GM12873 (cell line): ENCODE measurements at regions not wholly inside any gene's neighbourhood (a gene's known extent, or its start where the extent isn't known, plus 50 kb on each side); places are given as distances from the start of the nearest gene placed in this dataset.

ENCODE experiments used
- TF ChIP-seq, protein P1 (sequence below): IDR thresholded peaks from 2 replicates; pipeline ENCODE4 v1.5.1; 2012; ENCODE audit warnings: low read depth, mild to moderate bottlenecking, moderate library complexity, low read length, control low read depth; ENCODE audit not compliant: insufficient read depth; ENCODE audit errors: missing control alignments

DNA sequence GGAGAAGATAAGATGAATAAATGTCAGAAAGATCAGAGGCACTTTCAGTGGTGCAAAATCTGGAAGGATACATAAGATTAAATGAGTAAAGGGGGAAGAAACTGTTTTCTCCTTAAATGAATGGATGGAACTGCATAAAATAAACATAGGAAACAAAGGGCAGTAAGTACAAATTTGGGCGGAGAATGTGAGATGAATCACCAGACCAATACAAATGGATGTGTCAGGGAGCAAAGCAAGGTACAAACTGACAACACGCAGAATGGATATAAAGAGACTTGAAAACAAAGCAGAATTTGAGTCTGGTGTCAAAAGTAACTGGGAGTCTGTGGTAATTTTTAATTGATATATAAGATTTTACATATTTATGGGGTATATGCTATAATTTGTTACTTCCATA lies 175.3 kb upstream of the PCDH18 start:
- TF ChIP-seq, protein P1, sequence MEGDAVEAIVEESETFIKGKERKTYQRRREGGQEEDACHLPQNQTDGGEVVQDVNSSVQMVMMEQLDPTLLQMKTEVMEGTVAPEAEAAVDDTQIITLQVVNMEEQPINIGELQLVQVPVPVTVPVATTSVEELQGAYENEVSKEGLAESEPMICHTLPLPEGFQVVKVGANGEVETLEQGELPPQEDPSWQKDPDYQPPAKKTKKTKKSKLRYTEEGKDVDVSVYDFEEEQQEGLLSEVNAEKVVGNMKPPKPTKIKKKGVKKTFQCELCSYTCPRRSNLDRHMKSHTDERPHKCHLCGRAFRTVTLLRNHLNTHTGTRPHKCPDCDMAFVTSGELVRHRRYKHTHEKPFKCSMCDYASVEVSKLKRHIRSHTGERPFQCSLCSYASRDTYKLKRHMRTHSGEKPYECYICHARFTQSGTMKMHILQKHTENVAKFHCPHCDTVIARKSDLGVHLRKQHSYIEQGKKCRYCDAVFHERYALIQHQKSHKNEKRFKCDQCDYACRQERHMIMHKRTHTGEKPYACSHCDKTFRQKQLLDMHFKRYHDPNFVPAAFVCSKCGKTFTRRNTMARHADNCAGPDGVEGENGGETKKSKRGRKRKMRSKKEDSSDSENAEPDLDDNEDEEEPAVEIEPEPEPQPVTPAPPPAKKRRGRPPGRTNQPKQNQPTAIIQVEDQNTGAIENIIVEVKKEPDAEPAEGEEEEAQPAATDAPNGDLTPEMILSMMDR: no peak

DNA sequence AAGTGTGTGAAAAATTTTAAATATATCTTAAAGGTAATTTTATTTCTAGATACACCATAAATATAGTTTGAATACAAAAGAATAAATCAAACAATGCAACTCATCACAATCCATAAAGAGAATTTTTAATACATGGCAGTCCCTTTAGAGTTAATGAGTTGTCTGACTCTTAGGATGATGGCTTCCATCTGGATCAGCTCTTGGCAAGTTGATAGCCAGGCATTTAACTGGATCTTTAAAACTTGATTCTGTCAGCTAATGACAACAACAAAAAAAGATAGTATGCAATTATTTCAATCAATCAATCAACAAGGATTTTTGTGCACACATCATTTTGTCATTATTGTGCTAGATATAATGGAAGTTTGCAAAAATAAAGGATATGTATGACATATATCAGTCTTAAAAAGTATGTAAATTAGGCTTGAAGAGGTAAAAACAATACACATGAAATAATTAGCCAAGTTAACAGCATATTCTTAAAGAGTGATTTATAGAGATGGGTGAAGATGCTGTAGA lies 174.9 kb upstream of the PCDH18 start:
- TF ChIP-seq, protein P1: no peak

DNA sequence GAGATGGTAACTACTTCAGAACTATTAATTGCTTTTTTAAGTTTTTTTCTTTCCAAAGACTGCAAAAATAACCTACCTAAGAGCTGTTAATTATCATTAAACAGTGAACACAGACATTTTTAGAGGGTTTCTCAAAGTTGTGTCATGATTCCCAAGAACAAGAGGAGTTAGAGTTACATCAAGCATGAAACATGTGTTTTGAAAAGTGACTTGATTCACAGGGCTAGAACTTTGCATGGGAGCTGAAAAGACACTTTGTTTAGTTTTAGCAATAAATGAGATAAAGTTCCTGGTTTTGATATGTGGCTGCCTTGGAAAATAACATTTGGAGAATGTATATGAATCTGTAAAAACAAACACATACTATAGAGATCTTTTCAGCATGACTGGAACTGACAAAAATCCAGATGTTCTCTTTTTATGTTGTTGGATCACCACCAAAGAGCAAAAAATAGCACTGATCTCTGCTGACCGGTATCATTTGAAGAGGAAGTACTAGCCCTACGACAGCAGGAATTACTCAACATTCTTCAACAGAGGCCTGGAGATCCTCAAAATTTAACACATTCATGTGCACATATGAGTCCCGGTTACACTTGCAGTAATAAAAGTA lies 173.0 kb upstream of the PCDH18 start:
- TF ChIP-seq, protein P1: no peak

DNA sequence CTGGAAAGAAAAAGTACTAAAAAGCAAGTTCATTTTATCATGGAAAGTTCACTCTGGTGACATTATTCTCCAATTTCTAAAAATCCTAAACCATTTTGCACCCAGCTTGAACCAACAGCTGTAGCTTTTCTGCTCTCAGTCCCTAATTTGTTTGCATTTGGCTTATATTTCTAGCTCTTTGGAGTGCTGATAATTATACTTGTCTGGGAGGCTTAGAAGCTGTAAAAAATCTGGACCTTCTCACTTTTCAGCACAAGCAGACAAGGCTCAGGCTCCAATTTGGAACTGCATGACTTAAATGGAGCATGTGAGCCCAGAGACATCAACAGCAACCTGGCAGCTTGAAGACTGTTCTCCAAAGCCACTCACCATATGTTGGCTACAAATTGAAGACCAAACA lies 170.9 kb upstream of the PCDH18 start:
- TF ChIP-seq, protein P1: no peak

DNA sequence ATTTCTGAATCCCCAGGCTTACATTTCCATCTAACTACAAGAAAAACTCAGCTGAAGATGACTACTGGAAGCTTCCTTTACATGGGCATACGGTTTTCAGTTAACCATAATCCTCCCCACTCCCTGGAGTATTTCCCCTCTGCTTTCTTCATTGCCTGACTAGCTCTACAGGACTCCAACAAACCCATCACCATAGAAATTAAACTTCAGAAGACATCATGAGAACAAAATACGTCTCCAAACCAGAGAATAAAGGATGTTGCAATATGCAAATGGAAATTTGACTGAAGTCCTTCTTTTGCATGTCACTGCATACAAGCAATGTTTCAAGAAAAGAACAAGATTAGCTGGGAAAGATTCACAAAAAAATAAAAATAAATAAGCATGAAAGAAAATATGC lies 170.2 kb upstream of the PCDH18 start:
- TF ChIP-seq, protein P1: no peak

DNA sequence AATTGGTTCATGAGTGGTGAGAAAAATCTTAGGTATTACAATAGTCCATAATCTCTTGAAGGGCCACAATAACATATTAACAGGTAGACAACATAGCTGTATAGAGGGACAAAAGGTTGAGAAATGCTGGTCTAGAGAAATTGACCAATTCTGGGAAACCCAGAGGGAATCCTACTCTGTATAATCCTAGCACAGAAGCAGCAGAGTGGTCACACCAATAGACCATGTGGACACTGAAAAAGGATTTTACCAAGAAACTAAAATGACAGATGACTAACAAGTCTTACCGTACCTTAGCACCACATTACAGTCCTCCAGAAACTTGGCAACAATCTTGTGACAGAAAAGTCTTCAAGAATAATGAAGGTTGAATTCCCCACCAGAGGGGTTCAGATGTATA lies 169.1 kb upstream of the PCDH18 start:
- TF ChIP-seq, protein P1: no peak

DNA sequence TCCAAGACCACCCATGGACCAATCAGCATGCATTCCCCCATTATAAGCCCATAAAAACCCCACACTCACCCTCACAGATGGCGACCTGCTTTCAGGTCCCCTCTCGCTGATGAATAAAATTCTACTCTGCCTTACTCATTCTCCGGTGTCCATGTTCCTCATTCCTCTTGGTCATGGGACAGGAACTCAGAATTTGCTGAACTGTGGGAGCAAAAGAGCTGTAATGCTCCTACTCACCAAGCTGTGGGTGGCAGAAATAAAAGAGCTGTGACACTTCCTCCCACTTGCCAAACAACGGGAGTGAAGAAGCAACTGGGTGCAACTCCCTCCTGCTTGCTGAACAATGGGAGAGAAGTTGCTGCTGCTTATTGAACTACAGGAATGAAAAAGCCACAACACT lies 168.5 kb upstream of the PCDH18 start:
- TF ChIP-seq, protein P1: no peak

DNA sequence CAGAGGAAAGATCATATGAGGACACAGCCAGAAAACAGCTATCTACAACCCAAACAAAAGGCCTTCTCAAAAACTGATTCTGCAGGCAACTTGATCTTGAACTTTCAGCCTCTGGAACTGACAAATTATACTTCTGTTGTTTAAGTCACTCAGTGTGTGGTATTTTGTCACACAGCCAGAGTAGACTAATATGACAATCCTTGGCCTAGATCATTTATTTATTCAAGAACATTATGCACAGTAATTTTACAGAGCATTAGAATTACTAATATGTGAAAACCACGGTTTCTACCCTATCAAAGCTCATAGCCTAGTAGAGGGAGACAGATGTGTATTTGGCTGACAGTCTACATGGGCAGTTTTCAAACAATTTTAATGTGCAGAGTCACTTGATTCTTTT lies 167.8 kb upstream of the PCDH18 start:
- TF ChIP-seq, protein P1: no peak
